DND-41 (cell line): ENCODE measurements at regions not wholly inside any gene's neighbourhood (a gene's known extent, or its start where the extent isn't known, plus 50 kb on each side); places are given as distances from the start of the nearest gene placed in this dataset.

Source experiments
- ATAC-seq: fragments of 200-7000 bp; cut with Tn5 transposase; 3 replicates; pipeline ENCODE4 v1.9.1; 2021; ENCODE audit warnings: low read depth; ENCODE audit not compliant: insufficient read depth
- DNase-seq: peaks from one replicate; pipeline ENCODE4 v3.0.0-alpha.2; 2020
- H2AFZ ChIP-seq: 2 replicates; pipeline ENCODE4 v1.6.0; 2012; ENCODE audit warnings: low read depth, low read length
- H3K27ac ChIP-seq: 2 replicates; pipeline ENCODE4 v1.5.1; 2012; ENCODE audit warnings: low read length, inconsistent platforms
- H3K27me3 ChIP-seq: fragments of 200-600 bp; sonication (generic); 2 replicates; pipeline ENCODE4 v1.6.0; 2012; ENCODE audit warnings: low read length, mild to moderate bottlenecking, inconsistent platforms; ENCODE audit not compliant: insufficient read depth, poor library complexity
- H3K36me3 ChIP-seq: 2 replicates; pipeline ENCODE4 v1.5.1; 2012; ENCODE audit warnings: low read length, inconsistent platforms; ENCODE audit not compliant: insufficient read depth
- H3K4me1 ChIP-seq: 2 replicates; pipeline ENCODE4 v1.5.1; 2012; ENCODE audit warnings: mild to moderate bottlenecking, low read length; ENCODE audit not compliant: insufficient read depth
- H3K4me2 ChIP-seq: 2 replicates; pipeline ENCODE4 v1.6.0; 2012; ENCODE audit warnings: mild to moderate bottlenecking, moderate library complexity, low read length, inconsistent platforms; ENCODE audit not compliant: insufficient read depth
- H3K4me3 ChIP-seq, 2 experiments: fragments of 200-600 bp in 1 of 2; shearing (Covaris generic) in 1 of 2; 2 replicates each; pipeline ENCODE4 v1.5.1; 2012 to 2016; ENCODE audit warnings: inconsistent platforms in 2 of 2, low read length in 2 of 2, mild to moderate bottlenecking in 2 of 2, low read depth in 1 of 2, moderate library complexity in 1 of 2
- H3K79me2 ChIP-seq: 2 replicates; pipeline ENCODE4 v1.6.0; 2012; ENCODE audit warnings: low read length, inconsistent platforms; ENCODE audit not compliant: insufficient read depth
- H3K9ac ChIP-seq: 2 replicates; pipeline ENCODE4 v1.6.0; 2012; ENCODE audit warnings: low read depth, mild to moderate bottlenecking, inconsistent platforms, low read length, moderate library complexity
- H3K9me3 ChIP-seq: 2 replicates; pipeline ENCODE4 v1.5.1; 2012; ENCODE audit warnings: low read length, moderate library complexity, mild to moderate bottlenecking, inconsistent platforms; ENCODE audit not compliant: insufficient read depth, severe bottlenecking
- H4K20me1 ChIP-seq: 2 replicates; pipeline ENCODE4 v1.6.0; 2012; ENCODE audit warnings: low read length; ENCODE audit not compliant: insufficient read depth
- EZH2 ChIP-seq: IDR thresholded peaks from 3 replicates; pipeline ENCODE4 v1.6.1; 2012; ENCODE audit warnings: borderline replicate concordance, low read depth, mild to moderate bottlenecking, moderate library complexity, low read length, inconsistent platforms; ENCODE audit not compliant: severe bottlenecking
- TF ChIP-seq, protein P1 (sequence below): IDR thresholded peaks from 2 replicates; pipeline ENCODE4 v1.5.1; 2012; ENCODE audit warnings: borderline replicate concordance, low read length, moderate library complexity, mild to moderate bottlenecking; ENCODE audit not compliant: poor library complexity, severe bottlenecking; ENCODE audit errors: extremely low read depth

GRCh38 chr2:16737812-16738211 lies 72.2 kb upstream of the CYRIA start:
- no peak overlapping the region for H3K4me3 ChIP-seq
- no peaks in the 10 kb centered on the region for H3K27me3 ChIP-seq
- DNase-seq (no peak), ATAC-seq (no peak)
- no peak overlapping the region for H3K9ac ChIP-seq
- no peaks in the 10 kb centered on the region for H3K36me3 ChIP-seq
- no peaks in the 10 kb centered on the region for H3K79me2 ChIP-seq
- no peak for TF ChIP-seq EZH2
- TF ChIP-seq, protein P1, sequence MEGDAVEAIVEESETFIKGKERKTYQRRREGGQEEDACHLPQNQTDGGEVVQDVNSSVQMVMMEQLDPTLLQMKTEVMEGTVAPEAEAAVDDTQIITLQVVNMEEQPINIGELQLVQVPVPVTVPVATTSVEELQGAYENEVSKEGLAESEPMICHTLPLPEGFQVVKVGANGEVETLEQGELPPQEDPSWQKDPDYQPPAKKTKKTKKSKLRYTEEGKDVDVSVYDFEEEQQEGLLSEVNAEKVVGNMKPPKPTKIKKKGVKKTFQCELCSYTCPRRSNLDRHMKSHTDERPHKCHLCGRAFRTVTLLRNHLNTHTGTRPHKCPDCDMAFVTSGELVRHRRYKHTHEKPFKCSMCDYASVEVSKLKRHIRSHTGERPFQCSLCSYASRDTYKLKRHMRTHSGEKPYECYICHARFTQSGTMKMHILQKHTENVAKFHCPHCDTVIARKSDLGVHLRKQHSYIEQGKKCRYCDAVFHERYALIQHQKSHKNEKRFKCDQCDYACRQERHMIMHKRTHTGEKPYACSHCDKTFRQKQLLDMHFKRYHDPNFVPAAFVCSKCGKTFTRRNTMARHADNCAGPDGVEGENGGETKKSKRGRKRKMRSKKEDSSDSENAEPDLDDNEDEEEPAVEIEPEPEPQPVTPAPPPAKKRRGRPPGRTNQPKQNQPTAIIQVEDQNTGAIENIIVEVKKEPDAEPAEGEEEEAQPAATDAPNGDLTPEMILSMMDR, result no peak
- no peak overlapping the region for H3K4me2 ChIP-seq
- no peak overlapping the region for H2AFZ ChIP-seq
- H3K9me3 ChIP-seq, result no peaks in the 10 kb centered on the region
- no peaks in the 10 kb centered on the region for H4K20me1 ChIP-seq
- H3K27ac ChIP-seq, result no peak overlapping the region
- no peaks in the 10 kb centered on the region for H3K4me1 ChIP-seq

DNA sequence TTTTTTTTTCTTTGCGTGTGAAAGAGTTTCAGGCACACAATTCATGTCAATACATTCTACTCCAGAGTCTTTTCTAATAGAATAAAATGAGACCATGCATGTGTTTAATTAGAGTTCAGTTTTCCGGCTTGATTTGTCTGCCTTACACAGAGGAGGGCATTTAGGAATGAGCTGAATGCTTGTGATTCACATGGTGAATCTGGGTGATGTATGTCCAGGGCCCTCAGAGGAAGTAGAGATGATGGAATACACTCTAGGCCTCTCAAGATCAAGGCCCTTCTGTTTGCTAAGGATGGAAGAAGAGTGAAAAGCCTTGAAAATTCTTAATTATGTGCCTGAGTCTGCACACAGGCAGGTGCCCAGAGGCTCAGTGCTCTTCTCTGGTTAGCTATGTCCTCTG lies 71.0 kb upstream of the CYRIA start:
- Histone ChIP-seq H3K36me3 (no peaks in the 10 kb centered on the region), H3K4me2 (no peak overlapping the region), H3K9ac (no peak overlapping the region), H3K4me3 (no peak overlapping the region), H3K4me1 (no peaks in the 10 kb centered on the region), H3K79me2 (no peaks in the 10 kb centered on the region), H3K27me3 (no peaks in the 10 kb centered on the region), H4K20me1 (no peaks in the 10 kb centered on the region), H3K9me3 (no peaks in the 10 kb centered on the region), H3K27ac (no peak overlapping the region), H2AFZ (no peak overlapping the region)
- TF ChIP-seq EZH2, result no peak
- TF ChIP-seq, protein P1, result no peak
- DNase-seq, result no peak
- ATAC-seq, result no peak

GRCh38 chr2:16729335-16729734 lies 63.7 kb upstream of the CYRIA start:
- TF ChIP-seq, protein P1, result no peak
- no peak for TF ChIP-seq EZH2
- Histone ChIP-seq H3K4me1 (no peaks in the 10 kb centered on the region), H3K27me3 (no peaks in the 10 kb centered on the region), H3K9me3 (no peaks in the 10 kb centered on the region), H4K20me1 (no peaks in the 10 kb centered on the region), H3K4me3 (no peak overlapping the region), H3K27ac (no peak overlapping the region), H3K79me2 (no peaks in the 10 kb centered on the region), H3K36me3 (no peaks in the 10 kb centered on the region), H3K9ac (no peak overlapping the region), H3K4me2 (no peak overlapping the region), H2AFZ (no peak overlapping the region)
- DNase-seq, result no peak
- ATAC-seq, result no peak
